NCI-H345 (cell line): ENCODE measurements at regions not wholly inside any gene's neighbourhood (a gene's known extent, or its start where the extent isn't known, plus 50 kb on each side); places are given as distances from the start of the nearest gene placed in this dataset.
"Not testable (repeated sequence)": the region's sequence is repeated elsewhere in the genome, so short reads cannot be mapped to it uniquely, and the experiment has no call there.

Experiments used
- DNase-seq: peaks from one replicate; lab custom pipeline; 2025; lab: John Stamatoyannopoulos, UW

DNA sequence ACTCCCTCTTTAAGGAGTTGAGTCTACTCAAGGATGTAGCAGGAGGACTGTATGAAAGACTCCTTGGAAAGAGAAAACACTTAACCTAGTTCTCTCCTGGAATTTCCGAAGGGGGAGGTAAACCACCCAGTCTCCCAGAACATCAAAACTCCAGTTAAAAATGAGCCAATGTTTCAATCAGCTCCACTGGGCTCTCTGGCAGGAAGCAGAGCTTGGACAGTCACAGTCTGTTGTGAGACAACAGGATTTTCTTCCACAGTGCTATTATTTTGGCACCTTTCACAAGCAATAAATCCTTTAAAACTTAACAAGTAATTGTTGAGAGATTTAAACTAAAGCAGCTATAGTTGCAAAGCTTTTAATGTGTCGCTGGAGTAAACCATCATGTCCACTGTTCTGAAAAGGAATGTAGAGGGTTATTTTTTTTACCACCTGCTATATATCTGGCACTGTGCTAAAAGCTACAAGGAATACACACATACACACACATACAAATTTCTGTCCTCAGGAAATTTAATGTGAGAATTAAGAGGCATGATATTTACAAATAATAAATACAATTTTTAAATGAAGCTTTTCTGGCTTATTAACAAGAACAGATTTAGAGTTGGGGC lies 229.2 kb upstream of the INTU start:
- DNase-seq: no peak

- DNase-seq: no peak
These were observed 226.6 kb upstream of the INTU start for GRCh38 chr4:127406187-127406586.

- not testable (repeated sequence) for DNase-seq
These were observed 225.2 kb upstream of the INTU start for GRCh38 chr4:127407572-127407971.

GRCh38 chr4:127410201-127410600 lies 222.6 kb upstream of the INTU start:
- no peak for DNase-seq

DNA sequence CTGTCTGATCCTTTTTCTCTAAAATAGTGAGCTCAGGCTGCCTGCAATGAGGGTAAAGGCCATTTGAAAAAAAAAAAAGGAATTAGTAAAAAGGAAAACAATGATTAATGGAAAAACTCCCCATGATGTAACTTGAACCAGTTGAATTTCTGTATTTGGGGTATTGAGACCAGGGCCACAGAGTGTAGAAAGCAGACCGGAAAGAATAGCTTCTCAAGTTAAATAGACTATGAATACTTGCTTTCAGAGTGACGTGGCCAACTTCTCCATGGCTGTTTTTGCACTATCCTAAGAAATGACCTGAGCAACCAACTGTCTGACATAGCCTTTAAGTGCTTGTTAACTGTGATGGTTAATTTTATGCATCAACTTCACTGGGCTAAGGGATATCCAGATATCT lies 222.1 kb upstream of the INTU start:
- DNase-seq: no peak

DNA sequence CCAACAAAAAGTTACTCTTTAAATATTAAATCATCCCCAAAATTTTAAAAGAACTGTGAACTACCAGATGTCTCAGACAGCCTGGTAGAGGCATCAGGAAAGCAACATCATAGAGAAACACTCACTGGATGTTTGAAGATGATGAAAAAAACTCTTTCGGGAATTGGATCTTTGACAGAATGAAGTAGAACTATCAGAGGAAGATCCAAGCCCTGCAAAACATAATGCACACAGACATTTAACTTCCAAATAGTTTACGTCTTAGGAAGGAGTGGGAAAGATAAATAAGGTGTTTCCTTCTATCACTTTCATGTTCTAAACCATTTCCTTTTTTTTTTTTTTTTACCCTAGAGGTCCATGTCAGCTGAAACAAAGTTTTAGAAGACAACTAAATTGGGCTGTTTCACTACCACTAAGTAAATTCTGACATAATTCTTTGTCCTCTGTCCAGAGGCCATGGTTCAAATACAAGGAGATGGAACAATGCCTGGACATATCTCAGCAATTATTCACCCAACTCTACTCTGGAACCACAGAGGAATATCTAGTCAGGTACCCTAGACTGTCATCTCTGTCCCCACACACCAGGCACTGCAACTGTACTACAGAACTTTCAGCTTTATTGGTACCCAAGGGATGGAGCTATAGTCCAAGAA lies 217.7 kb upstream of the INTU start:
- DNase-seq: no peak

DNA sequence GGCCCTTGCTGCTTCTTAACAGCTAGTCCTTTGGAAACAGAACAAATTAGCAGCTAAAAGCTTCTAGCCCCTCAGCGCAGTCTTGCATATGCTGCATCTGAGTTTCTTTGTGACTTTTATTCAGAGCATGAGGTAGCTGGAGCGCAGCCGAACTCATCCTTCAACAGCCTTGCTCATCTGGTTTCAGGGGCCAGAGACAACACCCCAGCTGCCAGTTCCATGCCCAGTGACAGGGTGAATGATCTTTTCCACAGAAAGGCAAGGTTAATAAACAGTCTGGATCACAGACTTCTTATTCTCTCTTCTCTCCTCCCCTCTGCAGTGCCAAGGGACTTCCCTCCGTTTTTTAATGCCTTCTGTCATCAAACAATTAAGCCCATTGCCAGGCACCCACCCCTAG lies 216.6 kb upstream of the INTU start:
- DNase-seq: no peak

DNA sequence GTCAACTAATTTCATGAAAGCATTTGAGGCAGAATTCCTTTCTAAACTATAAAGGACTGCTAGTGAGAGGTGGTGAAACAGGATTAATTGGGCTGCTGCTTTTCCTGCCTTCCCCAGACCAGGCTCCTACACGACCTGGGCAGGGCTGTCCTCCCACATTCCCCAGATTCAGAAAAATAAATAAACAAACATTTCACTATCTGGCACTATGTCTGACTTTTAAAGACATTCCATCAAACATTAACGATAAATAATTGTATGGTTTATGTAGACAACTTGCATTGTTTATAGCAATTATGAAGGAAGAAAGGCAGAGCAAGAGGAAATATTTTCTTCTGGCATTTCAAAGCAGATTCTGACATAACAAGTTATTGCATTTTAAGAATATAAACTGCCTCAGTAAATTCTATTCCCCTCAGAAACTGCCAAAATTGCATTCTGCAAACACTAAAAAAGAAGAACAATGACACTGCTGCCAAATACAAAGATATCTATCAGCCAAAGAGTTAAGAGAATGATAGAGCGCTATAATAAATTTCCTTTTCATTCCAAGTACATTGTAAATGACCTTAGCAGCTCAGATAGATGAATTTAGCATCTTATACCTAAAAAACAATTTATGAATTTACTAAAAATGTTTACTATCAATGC lies 214.7 kb upstream of the INTU start:
- DNase-seq: no peak

DNA sequence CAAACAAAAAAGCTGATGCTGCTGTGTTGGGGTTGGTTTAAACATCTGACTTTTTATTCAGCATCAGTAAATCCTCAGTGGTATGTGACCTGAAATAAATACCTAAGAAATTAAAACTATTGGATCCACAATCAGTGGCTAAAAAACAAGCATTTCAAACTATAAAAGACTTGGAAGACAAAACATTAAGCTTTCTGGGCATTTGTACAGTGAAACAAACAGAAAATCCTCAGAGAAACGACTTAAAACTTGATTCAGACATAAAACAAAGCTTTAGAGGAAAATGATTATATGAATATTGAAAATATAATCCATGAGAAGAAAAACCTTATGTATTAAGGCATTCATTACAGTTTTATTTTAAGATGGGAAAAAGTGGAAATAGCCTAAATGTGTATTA lies 213.3 kb upstream of the INTU start:
- no peak for DNase-seq

DNA sequence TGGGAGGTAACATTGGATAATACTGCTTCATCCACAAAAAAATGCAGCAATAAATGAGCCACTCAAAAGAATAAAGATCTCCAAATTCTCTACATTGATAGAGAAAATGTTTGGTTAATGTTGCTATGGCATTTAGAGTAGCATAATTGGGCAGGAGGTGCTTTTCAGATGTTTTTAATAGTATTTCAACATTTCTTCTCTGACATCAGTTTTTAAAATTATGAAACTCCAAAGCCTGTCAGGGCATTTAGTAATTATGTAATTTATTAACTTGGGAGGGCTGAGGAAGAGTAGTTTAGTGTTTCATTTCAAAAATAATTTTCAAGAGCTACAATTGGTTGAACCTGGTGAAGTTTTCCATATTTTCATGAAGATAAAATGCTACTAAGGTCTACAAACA lies 211.3 kb upstream of the INTU start:
- DNase-seq: no peak

DNA sequence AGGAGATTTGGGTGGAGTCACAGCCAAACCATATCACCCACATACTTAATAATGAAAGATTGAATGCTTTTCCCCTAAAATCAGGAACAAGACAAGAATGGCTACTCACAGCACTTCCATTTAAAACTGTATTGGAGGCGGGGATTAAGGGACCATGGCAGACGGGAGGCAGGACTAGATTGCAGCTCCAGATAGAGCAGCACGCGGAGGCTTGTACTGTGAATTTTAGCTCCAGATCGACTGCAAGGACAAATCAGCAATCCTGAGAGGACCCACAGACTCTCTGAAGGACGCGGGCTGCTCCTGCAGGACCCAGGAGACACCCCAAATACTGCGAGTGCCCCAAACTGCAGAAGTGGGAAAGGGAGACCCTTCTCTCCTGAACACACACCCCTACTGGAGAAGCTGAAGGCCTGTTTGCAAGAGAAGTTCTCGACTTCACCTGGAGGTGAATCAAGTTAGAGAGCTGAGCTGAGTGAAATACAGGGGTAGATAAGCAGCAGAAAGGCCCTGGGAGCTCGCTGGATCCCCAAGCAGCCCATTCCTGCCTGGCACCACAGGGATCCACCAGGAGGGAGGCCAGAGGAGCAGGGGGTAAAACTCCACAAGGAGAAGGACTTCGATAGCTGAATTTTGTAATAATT lies 207.4 kb upstream of the INTU start:
- DNase-seq: no peak

DNA sequence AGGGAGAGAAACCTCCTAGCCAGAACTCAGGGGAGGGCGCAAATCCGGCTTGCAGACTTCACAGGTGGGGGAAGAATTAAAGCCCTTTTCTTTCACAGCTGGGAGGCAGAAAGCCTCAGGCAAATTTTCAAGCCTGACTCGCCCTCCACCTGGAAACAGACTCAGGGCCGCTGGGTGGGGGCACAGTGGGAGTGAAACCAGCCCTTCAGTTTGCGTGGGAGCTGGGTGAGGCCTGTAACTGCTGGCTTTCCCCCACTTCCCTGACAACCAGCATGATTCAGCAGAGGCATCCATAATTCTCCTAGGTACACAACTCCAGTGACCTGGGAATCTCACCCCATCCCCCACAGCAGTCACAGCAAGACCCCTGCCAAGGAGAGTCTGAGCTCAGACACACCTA lies 206.9 kb upstream of the INTU start:
- peak; percentile 6 for DNase-seq

DNA sequence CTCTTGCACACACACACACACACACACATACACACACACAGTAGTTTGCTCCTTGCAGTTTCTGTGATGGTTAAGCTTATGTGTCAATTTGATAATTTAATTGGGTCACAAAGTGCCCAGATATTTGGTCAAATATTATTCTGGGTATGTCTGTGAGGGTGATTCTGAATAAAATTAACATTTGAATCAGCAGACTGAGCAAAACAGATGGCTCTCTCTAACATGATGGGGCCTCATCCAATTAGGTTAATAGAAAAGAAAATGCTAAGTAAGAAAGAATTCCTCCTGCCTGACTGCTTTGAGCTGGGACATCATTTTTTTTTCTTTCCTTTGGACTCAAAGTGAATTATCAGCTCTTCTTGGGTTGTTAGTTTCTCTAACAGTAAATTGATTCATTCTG lies 191.2 kb upstream of the INTU start:
- no peak for DNase-seq

- no peak for DNase-seq
These were observed 187.3 kb upstream of the INTU start for GRCh38 chr4:127445471-127445870.

DNA sequence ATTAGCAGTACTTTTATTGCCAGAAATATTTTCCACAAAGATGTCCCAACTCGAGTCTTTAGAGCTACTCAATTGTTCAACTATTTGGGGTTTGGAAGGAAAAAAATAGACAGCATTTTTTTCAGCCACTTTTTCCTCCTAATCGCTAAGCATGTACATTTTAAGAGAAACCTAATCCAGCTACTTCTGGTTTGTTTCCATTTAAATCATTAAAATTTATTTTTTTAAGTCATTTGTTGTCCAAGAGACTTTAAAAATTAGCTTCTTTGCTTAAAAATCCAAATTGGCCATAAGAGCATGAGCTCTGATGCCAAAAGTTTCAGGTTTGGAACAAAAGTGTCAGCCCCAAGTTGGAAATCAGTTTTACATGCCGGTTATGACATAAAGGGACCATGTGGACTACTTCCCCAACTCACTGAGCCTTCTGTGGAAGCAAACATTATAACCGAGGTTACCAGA lies 186.3 kb upstream of the INTU start:
- DNase-seq: no peak

- DNase-seq: no peak
These were observed 183.8 kb upstream of the INTU start for GRCh38 chr4:127448986-127449385.

- no peak for DNase-seq
These were observed 183.3 kb upstream of the INTU start for GRCh38 chr4:127449449-127449848.

- no peak for DNase-seq
These were observed 182.5 kb upstream of the INTU start for GRCh38 chr4:127450276-127450675.

- DNase-seq: no peak
These were observed 168.9 kb upstream of the INTU start for GRCh38 chr4:127463883-127464282.

DNA sequence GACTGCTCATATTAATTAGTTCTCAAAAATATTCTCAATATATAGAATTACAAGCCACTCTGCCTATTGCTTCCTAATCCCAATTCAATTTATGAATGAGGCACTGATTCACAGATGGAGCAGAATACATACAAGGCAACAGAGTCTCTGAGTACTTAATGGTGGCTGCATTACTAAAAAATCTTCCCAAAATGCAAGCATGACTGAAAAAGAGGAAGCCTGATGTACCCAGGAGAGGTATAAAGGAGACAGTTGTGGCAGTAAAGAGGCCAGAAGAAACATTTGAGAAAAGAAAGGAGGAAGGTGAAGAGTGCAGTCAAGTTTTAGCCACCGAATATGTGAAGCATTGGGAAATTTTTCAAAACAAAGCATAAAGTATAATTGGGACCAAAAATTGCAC lies 163.2 kb upstream of the INTU start:
- no peak for DNase-seq

DNA sequence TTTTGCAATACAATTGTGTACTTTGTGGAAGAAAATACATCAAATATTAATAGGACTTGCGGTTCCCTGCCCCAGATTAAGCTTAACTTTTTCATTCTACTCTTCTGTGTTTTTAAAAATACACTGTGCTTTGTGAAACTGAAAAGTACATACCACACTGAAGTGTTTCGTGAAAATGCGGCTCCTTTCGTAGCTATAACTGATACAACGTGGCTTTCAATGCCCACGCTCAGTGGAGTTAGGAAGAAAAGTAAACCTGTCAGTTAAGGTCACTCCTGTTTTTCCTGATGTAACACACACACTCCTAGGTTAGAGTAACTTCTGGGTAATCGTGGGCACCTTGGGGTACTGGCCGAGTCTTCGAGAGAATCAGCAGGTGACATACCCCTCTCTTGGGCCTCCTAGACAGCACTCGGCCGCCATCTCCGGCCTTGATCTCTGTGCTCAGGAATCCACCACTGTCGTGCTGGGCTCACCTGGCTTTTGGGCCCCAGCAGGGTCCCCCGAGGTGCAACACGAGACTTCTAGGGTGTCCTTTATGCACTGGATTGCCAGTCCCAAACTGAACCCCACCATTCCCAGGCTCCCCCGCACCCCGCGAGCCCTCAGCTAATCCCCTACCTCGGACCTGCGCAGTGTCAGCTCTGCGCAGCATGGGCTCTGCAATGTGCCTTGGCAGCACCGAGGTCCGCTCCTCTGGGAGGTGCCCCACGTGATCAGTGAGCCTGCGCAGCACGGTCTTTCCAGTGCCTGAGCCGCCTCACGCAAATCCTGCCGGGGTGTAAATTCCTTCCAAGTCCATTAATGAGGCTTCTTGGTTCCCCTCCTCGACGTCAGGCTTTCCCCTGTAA lies 162.6 kb upstream of the INTU start:
- no peak for DNase-seq

GRCh38 chr4:127478271-127478670 lies 154.5 kb upstream of the INTU start:
- not testable (repeated sequence) for DNase-seq
